ENCODE measurements at regions not wholly inside any gene's neighbourhood (a gene's known extent, or its start where the extent isn't known, plus 50 kb on each side); places are given as distances from the start of the nearest gene placed in this dataset.
"Not testable (repeated sequence)": the region's sequence is repeated elsewhere in the genome, so short reads cannot be mapped to it uniquely, and the experiment has no call there.

- DNase-seq: no peak
Measured at GRCh38 chr4:16450724-16451123, 224.5 kb upstream of the TAPT1 start.

DNA sequence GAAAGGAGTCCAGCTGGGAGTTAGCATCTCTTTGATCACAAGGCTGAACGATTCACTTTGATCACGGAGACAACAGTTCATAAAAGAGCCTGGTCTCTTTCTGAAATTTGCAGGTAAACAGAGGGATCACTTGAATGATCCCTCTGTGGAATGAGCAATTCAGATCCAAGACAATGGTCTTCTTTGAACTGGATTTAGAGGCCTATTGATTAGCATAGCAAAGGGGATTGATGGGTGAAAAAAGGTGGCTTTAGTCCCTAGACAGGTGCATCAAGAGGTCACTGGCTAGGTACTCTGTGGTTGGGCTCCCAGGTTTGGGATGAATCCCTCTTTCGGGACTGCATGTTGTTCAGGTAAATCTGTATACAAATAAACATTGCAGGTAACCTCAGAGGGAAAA lies 223.8 kb upstream of the TAPT1 start:
- no peak for DNase-seq

DNA sequence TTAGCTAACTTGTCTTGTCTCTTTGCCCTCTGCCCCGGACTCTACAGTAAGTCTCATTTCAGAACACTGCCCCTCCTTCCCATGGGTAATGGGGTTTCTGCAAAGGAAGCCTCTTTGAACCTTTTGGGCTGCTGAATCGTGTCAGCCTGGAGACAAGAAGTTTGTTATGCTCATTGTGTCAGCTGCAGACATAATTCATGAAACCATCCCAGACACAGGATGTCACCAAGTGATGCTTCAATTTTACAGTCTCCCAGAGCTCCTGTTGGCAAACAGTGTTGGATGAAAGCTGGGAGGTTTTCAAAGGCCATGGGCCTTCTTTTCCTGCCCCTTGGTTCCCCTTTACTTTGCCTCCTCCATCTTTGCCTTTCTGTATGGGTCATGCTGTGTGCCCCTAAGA lies 223.1 kb upstream of the TAPT1 start:
- DNase-seq: no peak

DNA sequence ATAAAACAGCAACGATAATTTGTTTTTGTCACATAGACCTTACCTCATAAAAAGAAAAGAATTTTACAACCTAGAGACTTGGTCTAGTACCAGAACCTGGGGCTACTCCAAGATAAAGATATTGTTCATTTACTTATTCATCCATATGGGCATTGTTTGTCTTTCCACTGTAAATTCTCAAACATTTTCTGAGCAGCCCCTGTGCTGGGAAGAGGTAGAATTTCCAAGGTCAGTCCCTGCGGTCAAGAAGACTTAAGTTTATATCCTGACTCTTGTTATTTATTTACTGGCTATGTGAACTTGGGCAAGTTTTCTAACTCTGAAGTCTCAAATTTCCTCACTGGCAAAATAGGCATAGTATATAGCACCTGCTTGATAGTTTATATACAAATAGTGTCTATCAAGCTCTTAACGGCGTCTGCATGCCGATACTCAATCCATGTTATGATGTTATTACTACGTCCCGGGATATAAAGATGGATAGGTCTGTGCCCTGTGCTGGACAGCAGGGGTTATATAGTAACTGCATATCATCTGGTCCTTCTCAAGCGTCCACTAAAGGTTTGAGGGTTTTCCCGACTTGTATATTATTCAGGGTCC lies 222.1 kb upstream of the TAPT1 start:
- DNase-seq: no peak

GRCh38 chr4:16443504-16444088 lies 217.3 kb upstream of the TAPT1 start:
- DNase-seq: no peak

- no peak for DNase-seq
Measured at GRCh38 chr4:16442296-16442695, 216.0 kb upstream of the TAPT1 start.

DNA sequence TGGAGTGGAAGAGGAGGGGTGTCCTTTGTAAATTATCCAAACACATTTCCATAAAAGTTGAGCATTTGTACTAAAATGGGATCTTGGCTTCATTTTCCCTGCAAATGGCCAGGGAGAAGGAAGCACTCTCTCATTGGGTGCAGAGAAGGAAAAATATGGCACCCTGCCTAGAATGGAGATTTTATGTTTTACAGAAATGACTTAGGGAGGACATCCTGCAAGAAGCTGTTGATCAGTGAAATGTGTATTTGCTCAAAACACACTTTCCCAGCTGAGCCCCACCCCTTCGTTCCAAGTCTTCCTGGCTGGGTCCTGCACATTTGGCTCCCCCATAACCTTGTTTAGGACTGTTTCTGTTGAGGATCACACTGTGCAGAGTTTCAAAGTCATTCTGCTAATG lies 213.5 kb upstream of the TAPT1 start:
- DNase-seq: no peak

GRCh38 chr4:16438986-16439385 lies 212.7 kb upstream of the TAPT1 start:
- no peak for DNase-seq

GRCh38 chr4:16437836-16438235 lies 211.6 kb upstream of the TAPT1 start:
- no peak for DNase-seq

DNA sequence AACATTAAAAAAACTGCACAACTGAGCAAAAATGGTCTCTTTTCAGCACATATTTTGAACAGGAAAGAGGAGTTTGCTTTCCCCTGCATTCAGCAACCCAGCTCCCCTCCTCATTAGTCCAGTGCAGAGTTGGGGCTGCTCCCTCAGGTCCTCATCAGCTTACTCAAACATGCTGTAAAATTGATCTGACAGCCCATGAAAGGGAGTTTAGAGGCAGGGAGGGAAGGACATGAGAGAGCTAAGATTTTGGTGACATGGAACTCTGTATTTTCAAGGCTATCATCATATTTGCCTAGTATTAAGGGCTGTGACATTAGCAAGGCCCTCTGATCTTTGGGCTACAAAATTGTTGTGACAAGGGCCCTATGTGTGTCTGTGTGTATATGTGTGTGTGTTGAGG lies 205.6 kb upstream of the TAPT1 start:
- no peak for DNase-seq

DNA sequence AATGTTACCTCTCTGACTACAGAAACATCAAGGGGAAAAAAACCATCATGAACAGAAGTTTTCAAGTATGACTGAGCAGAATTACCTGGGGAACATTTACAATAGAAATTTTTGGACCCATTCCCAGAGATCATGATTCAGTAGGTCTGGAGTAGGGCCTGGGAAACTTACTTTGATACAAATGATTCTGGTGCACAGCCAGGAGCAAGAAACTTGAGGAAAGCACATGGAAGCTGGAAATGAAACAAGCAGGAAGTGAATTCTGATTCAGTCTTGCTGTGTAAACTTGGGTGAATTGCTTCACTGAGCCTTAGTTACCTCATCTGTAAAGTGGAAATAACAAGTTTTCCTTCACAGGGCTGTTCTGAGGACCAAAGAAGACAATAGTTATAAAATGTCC lies 192.5 kb upstream of the TAPT1 start:
- no peak for DNase-seq

- DNase-seq: no peak
Measured at GRCh38 chr4:16417198-16417597, 190.9 kb upstream of the TAPT1 start.

GRCh38 chr4:16416601-16417000 lies 190.3 kb upstream of the TAPT1 start:
- no peak for DNase-seq

- DNase-seq: no peak
Measured at GRCh38 chr4:16415751-16416150, 189.5 kb upstream of the TAPT1 start.

GRCh38 chr4:16413814-16414555 lies 187.7 kb upstream of the TAPT1 start:
- DNase-seq: no peak

DNA sequence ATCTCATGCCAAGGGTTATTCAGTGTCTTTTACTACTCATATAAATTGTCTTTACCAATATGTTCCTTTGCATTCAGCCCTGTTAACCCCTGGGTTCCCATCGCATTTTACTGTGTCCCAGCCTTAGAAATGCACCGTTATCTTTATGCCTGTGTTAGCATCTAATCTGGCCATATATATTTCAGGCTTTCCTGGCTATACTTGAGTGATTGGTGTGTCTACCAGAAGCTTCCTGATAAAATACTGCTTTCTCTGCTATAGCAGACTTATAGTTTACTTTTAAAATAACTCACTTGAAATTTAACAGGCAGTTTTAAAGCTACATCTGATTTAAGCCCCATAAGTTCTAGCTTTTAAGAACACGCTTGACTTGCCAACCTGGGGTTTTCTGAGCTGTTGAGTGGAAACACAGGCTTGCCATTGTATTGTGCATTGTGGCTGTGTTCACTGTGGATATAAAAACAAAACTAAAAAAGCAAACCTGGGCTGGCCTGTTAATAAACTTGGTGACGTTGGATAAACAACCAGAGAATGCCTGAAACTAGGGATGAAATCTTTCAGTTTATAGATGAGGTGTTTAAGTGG lies 185.3 kb upstream of the TAPT1 start:
- no peak for DNase-seq

GRCh38 chr4:16393216-16393615 lies 166.9 kb upstream of the TAPT1 start:
- not testable (repeated sequence) for DNase-seq

DNA sequence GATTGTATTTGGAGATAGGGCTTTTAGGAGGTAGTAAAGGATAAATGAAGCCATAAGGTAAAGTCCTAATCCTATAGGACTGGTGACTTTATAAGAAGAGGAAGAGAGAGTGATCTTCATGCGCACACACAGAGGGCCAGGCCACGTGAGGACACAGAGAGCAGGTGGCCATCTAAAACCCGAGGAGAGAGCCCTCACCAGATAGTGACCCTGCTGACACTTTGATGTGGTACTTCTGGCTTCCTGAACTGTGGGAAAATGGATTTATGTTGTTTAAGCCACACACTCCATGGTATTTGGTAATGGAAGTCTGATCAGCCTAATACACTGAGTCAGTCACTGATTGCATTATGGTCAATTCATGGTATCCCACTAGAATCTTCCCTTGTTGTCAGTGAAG lies 164.9 kb upstream of the TAPT1 start:
- no peak for DNase-seq

DNA sequence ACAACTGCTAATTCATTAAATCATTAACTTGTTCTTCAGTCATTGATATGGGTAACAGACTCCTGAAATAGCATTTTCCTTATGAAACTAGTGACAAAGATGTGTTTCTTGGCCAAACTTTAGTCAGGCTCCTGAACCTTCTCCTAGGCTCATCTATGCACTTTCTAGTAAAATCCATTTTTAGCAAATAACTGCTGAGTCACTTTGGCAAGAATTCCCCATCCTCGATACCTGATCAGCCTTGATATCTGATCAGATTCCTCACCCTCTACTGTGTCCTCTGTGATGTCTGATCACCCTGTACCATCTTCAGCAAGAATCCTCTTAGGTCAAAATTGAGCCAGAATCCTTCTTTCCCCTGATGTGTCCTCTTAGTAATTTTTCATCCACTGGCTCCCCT lies 161.2 kb upstream of the TAPT1 start:
- no peak for DNase-seq

- DNase-seq: no peak
Measured at GRCh38 chr4:16386711-16387320, 160.5 kb upstream of the TAPT1 start.

GRCh38 chr4:16384576-16384975 lies 158.3 kb upstream of the TAPT1 start:
- no peak for DNase-seq

GRCh38 chr4:16382571-16382970 lies 156.3 kb upstream of the TAPT1 start:
- DNase-seq: no peak

DNA sequence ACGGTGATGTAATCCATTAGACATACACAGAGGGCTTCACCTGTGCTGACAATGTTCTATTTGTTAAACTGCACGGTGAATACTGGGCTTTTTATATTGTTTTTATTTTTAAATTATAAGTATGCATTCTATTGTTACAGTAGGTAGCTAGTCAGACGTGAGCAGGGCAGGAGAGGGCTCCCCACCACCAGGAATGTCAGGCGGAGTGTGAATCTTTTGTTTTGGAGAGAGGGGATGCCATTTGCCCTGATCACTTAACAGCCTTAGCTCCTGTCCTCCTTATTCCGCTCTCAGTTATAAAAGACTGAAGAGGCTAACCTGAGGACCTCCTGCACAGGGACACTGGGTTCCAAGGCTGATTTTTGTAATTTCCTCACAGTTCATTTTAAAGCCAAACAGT lies 151.6 kb upstream of the TAPT1 start:
- no peak for DNase-seq

- no peak for DNase-seq
Measured at GRCh38 chr4:16365036-16365569, 138.8 kb upstream of the TAPT1 start.
